ENCODE measurements at regions not wholly inside any gene's neighbourhood (a gene's known extent, or its start where the extent isn't known, plus 50 kb on each side); places are given as distances from the start of the nearest gene placed in this dataset.

DNA sequence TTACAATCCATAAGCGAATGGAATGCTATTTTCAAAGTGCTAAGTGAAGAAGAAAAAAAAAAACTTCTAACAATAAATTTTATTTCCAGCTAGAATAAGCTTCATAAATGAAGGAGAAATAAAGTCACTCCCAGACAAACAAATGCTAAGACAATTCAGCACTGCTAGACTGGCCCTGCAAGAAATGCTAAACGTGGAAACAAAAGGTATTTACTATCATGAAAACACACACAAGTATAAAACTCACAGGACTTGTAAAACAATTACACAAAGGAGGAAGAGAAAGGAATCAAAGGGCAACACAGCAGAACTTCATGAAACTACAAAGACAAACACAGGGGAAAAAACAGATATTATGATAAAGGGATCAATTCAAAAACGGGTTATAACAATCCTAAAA, 85.8 kb upstream of the NELL2 start:
- Histone ChIP-seq H3K4ac (ENCODE audit: low read depth, low read length) (no peak overlapping the region), H3K56ac (ENCODE audit: insufficient read length, low read depth, low read length) (no peak overlapping the region), H2BK120ac (ENCODE audit: low read depth, low read length, poor library complexity, severe bottlenecking) (no peak overlapping the region), H3K9ac (ENCODE audit: extremely low read depth, insufficient read length, low read length) (no peak overlapping the region), H4K91ac (ENCODE audit: insufficient read length, low read depth, low read length) (no peak overlapping the region), H3K79me2 (ENCODE audit: insufficient read depth, low read length) (no peaks in the 10 kb centered on the region), H3K4me1 (ENCODE audit: insufficient read depth, low read length) (0 out of 2 replicates have a peak, but pooled peaks cover 4% of the 10 kb centered on the region), H2BK15ac (ENCODE audit: low read depth, low read length) (no peak overlapping the region), H3K9me3 (ENCODE audit: control insufficient read depth, low read depth, low read length) (no peaks in the 10 kb centered on the region), H3K18ac (ENCODE audit: insufficient read length, low read depth, low read length) (no peak overlapping the region), H2AFZ (ENCODE audit: low read length) (no peak overlapping the region), H3K23ac (ENCODE audit: insufficient read length, low read depth, low read length) (no peak overlapping the region), H3K27ac (ENCODE audit: insufficient read length, low read depth, low read length) (no peak overlapping the region), H3K27me3 (ENCODE audit: insufficient read depth, low read length) (no peaks in the 10 kb centered on the region), H3T11ph (ENCODE audit: low read length) (no peak overlapping the region), H2BK5ac (ENCODE audit: insufficient read length, low read length) (no peak overlapping the region), H2BK12ac (ENCODE audit: insufficient read length, low read depth, low read length) (no peak overlapping the region), H4K20me1 (ENCODE audit: control insufficient read depth, insufficient read depth, insufficient read length) (no peaks in the 10 kb centered on the region), H2BK20ac (ENCODE audit: low read depth, low read length, poor library complexity, severe bottlenecking) (no peak overlapping the region), H2AK5ac (ENCODE audit: insufficient read length, low read length) (no peak overlapping the region), H3K14ac (ENCODE audit: insufficient read depth, low read length) (no peak overlapping the region), H3K79me1 (ENCODE audit: insufficient read depth, low read depth, low read length, poor library complexity, severe bottlenecking) (no peaks in the 10 kb centered on the region), H3K23me2 (ENCODE audit: insufficient read length, low read depth, low read length, poor library complexity, severe bottlenecking) (no peaks in the 10 kb centered on the region), H4K8ac (replicated peaks; ENCODE audit: insufficient read length, low read depth, low read length) (no peak overlapping the region), H4K5ac (ENCODE audit: insufficient read length, low read depth, low read length) (no peak overlapping the region), H3K4me2 (ENCODE audit: insufficient read depth, insufficient read length, low read length) (no peak overlapping the region)
- H3K27me3 Mint-ChIP-seq (ENCODE audit: low read depth) = no peaks in the 10 kb centered on the region
- DNase-seq = no peak
- WGBS (ENCODE audit: extremely low coverage, insufficient read length, low lambda C conversion rate) = no CpG with 5 or more reads among the region's 3 CpGs
- H3K4me3 Mint-ChIP-seq = no peak overlapping the region
- H3K4me1 Mint-ChIP-seq = peaks cover 10% of the 10 kb centered on the region in 2 experiments
- H3K36me3 Mint-ChIP-seq (ENCODE audit: insufficient read depth in 1 of 3, low read depth in 3 of 3) = peaks cover 0 to 7% (median 4%) of the 10 kb centered on the region in 3 experiments; a peak in 5 of 7 replicates
- H3K9me3 Mint-ChIP-seq = peaks cover 13 to 16% of the 10 kb centered on the region in 2 experiments
- TF ChIP-seq, protein P1, sequence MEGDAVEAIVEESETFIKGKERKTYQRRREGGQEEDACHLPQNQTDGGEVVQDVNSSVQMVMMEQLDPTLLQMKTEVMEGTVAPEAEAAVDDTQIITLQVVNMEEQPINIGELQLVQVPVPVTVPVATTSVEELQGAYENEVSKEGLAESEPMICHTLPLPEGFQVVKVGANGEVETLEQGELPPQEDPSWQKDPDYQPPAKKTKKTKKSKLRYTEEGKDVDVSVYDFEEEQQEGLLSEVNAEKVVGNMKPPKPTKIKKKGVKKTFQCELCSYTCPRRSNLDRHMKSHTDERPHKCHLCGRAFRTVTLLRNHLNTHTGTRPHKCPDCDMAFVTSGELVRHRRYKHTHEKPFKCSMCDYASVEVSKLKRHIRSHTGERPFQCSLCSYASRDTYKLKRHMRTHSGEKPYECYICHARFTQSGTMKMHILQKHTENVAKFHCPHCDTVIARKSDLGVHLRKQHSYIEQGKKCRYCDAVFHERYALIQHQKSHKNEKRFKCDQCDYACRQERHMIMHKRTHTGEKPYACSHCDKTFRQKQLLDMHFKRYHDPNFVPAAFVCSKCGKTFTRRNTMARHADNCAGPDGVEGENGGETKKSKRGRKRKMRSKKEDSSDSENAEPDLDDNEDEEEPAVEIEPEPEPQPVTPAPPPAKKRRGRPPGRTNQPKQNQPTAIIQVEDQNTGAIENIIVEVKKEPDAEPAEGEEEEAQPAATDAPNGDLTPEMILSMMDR (conservative IDR thresholded peaks at IDR 0.05) = no peak
- H3K27ac Mint-ChIP-seq = no peak overlapping the region
